Epithelial cell of proximal tubule (primary cell): ENCODE measurements at regions not wholly inside any gene's neighbourhood (a gene's known extent, or its start where the extent isn't known, plus 50 kb on each side); places are given as distances from the start of the nearest gene placed in this dataset.

Experiments
- DNase-seq: peaks from one replicate; pipeline ENCODE4 v3.0.0-alpha.2; 2011; ENCODE audit warnings: low read depth
- H3K4me3 ChIP-seq: 2 replicates; pipeline ENCODE4 v1.5.1; 2011; ENCODE audit warnings: low read depth, mild to moderate bottlenecking, low read length
- CTCF ChIP-seq: conservative IDR thresholded peaks from 2 replicates; pipeline ENCODE4 v1.5.1; 2012; ENCODE audit warnings: low read depth, mild to moderate bottlenecking, low read length

GRCh38 chr2:23111263-23111662 is 273.7 kb upstream of the KLHL29 start:
- no peak overlapping the region for H3K4me3 ChIP-seq
- no peak for TF ChIP-seq CTCF
- no peak for DNase-seq

GRCh38 chr2:23112517-23112916 is 272.5 kb upstream of the KLHL29 start:
- TF ChIP-seq CTCF, result no peak
- DNase-seq, result no peak
- no peak overlapping the region for H3K4me3 ChIP-seq

GRCh38 chr2:23114299-23114698 is 270.7 kb upstream of the KLHL29 start:
- H3K4me3 ChIP-seq, result no peak overlapping the region
- no peak for TF ChIP-seq CTCF
- no peak for DNase-seq

GRCh38 chr2:23118313-23118712 is 266.7 kb upstream of the KLHL29 start:
- H3K4me3 ChIP-seq, result no peak overlapping the region
- DNase-seq, result no peak
- TF ChIP-seq CTCF, result no peak

- TF ChIP-seq CTCF, result no peak
- H3K4me3 ChIP-seq, result no peak overlapping the region
- DNase-seq, result no peak
Measured at GRCh38 chr2:23118894-23119293, 266.1 kb upstream of the KLHL29 start.

- DNase-seq, result no peak
- no peak for TF ChIP-seq CTCF
- H3K4me3 ChIP-seq, result no peak overlapping the region
Measured at GRCh38 chr2:23120161-23120560, 264.8 kb upstream of the KLHL29 start.

- no peak for DNase-seq
- no peak overlapping the region for H3K4me3 ChIP-seq
- no peak for TF ChIP-seq CTCF
Measured at GRCh38 chr2:23121968-23122648, 262.9 kb upstream of the KLHL29 start.
